ENCODE measurements at regions not wholly inside any gene's neighbourhood (a gene's known extent, or its start where the extent isn't known, plus 50 kb on each side); places are given as distances from the start of the nearest gene placed in this dataset.

DNA sequence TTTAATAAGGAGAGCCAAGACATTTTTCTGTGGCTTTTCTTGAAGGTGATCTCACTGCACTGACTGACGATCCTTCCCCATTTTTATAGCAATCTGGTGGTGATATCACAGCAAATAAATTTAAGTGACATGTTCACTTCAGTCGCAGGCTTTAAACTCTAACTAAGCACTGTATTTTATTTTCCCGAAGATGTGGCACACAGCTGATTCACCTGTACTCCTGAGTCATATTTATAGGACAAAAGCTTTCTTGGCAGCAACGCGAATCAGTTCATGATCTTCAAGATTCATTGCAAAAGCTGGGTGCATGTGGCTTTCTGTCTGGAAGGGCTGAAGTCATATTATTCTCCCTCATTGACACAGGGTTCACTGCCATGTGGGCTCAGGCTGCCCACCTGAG lies 79.8 kb upstream of the TUNAR start:
- no peak overlapping the region for H3K4me3 ChIP-seq (ENCODE audit: low read length)
- TF ChIP-seq, protein P1, sequence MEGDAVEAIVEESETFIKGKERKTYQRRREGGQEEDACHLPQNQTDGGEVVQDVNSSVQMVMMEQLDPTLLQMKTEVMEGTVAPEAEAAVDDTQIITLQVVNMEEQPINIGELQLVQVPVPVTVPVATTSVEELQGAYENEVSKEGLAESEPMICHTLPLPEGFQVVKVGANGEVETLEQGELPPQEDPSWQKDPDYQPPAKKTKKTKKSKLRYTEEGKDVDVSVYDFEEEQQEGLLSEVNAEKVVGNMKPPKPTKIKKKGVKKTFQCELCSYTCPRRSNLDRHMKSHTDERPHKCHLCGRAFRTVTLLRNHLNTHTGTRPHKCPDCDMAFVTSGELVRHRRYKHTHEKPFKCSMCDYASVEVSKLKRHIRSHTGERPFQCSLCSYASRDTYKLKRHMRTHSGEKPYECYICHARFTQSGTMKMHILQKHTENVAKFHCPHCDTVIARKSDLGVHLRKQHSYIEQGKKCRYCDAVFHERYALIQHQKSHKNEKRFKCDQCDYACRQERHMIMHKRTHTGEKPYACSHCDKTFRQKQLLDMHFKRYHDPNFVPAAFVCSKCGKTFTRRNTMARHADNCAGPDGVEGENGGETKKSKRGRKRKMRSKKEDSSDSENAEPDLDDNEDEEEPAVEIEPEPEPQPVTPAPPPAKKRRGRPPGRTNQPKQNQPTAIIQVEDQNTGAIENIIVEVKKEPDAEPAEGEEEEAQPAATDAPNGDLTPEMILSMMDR (conservative IDR thresholded peaks at IDR 0.05; ENCODE audit: low read length) = no peak
- no peak for DNase-seq (ENCODE audit: low read depth)

GRCh38 chr14:95787941-95788340 lies 74.0 kb upstream of the TCL1A start:
- TF ChIP-seq, protein P1 (conservative IDR thresholded peaks at IDR 0.05; ENCODE audit: low read length) = no peak
- no peak overlapping the region for H3K4me3 ChIP-seq (ENCODE audit: low read length)
- no peak for DNase-seq (ENCODE audit: low read depth)

GRCh38 chr14:95786566-95786965 lies 72.6 kb upstream of the TCL1A start:
- no peak overlapping the region for H3K4me3 ChIP-seq (ENCODE audit: low read length)
- TF ChIP-seq, protein P1 (conservative IDR thresholded peaks at IDR 0.05; ENCODE audit: low read length) = no peak
- no peak for DNase-seq (ENCODE audit: low read depth)

DNA sequence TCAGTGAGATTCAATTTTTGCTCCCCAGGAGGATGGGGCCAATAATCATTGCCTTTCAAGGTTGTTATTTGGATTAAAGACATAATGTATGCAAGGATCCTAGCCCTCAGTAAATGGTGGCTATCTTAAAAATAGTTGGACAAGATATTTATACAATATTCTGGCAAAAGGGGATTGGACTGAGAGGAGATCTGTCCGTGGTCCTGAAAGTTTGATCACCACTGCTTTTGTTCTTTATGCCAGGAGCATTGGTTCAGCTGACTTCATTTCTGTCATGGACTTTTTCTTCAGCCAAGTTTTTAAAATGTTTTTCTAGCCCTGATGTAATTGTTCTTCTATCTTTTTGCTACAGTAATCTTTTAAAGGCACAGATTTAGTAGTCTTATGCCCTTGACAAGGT lies 70.2 kb upstream of the TCL1A start:
- DNase-seq (ENCODE audit: low read depth) = peak; percentile 22
- TF ChIP-seq, protein P1 (conservative IDR thresholded peaks at IDR 0.05; ENCODE audit: low read length) = no peak
- no peak overlapping the region for H3K4me3 ChIP-seq (ENCODE audit: low read length)

GRCh38 chr14:95776798-95777534 lies 63.0 kb upstream of the TCL1A start:
- DNase-seq (ENCODE audit: low read depth) = no peak
- no peak overlapping the region for H3K4me3 ChIP-seq (ENCODE audit: low read length)
- TF ChIP-seq, protein P1 (conservative IDR thresholded peaks at IDR 0.05; ENCODE audit: low read length) = no peak

DNA sequence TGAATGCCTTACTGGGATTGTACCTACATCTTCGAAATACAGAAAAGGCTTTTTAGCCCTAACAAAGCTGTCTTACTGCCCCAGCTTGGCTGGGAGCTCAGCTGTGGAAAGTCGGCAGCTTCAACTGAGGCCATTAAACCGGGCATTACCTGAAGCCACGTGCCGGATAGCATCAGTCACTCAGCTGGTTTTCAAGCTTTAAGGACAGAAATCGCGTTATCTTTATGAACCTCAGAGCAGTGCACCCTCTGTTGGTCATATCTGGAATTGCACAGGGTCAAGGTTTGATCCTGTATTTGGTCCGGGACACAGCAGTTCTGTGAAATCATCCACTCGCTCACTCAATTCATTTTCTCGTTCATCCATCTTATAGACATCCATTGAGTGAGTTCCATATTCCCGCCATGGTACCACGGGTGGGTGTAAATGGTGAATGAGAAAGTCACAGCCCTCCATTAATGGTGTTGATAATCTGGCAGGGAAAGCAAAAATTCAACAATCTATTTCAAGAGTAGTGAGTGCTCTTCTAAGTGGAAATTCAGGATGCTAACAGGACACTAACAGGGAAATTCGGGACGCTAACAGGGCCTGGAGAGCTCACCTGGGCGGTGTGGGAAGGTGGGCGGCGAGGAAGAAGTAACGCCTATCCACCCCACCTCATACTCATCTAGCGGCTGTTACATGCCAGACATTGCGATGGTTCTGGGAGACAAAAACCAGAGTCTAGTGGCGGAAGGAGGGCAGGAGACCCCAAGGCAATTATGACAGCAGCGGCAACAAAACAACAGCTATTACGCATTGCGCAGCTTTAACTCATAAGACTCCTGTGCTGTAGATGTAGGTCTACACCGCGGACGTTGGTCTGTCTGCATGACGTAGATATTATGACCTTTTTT lies 60.6 kb upstream of the TCL1A start:
- no peak overlapping the region for H3K4me3 ChIP-seq (ENCODE audit: low read length)
- TF ChIP-seq, protein P1 (conservative IDR thresholded peaks at IDR 0.05; ENCODE audit: low read length) = peak; percentile 95
- peak; percentile 34 for DNase-seq (ENCODE audit: low read depth)

Measured in AG10803 (cell line).